ENCODE measurements at regions not wholly inside any gene's neighbourhood (a gene's known extent, or its start where the extent isn't known, plus 50 kb on each side); places are given as distances from the start of the nearest gene placed in this dataset.

- no peak for TF ChIP-seq CHD4 (IDR thresholded peaks at IDR 0.05; ENCODE audit: borderline replicate concordance)
- TF ChIP-seq CTCF (IDR thresholded peaks at IDR 0.05) = no peak
- no peak for TF ChIP-seq MAZ (IDR thresholded peaks at IDR 0.05; ENCODE audit: borderline replicate concordance, low read depth, low read length)
- TF ChIP-seq CEBPB (IDR thresholded peaks at IDR 0.05) = no peak
- TF ChIP-seq MAX (IDR thresholded peaks at IDR 0.05) = no peak
- TF ChIP-seq PHF8 (IDR thresholded peaks at IDR 0.05; ENCODE audit: borderline replicate concordance, low read depth) = no peak
Observed at GRCh38 chr9:79353856-79354520, 217.8 kb upstream of the TLE4 start.
